Inflammatory macrophage treated with lipopolysaccharide for 1 hour (primary cell): ENCODE measurements at regions not wholly inside any gene's neighbourhood (a gene's known extent, or its start where the extent isn't known, plus 50 kb on each side); places are given as distances from the start of the nearest gene placed in this dataset.
A peak's percentile ranks its signal among the peaks of the same experiment; 100 is the strongest.

ENCODE experiments used
- DNase-seq, 2 donors: peaks; one replicate each; pipeline ENCODE4 v3.0.0-alpha.2; 2020 to 2022

GRCh38 chr6:84461461-84461860 is 234.0 kb upstream of the CEP162 start:
- DNase-seq = no peak

GRCh38 chr6:84460491-84460890 is 233.0 kb upstream of the CEP162 start:
- DNase-seq = no peak

- no peak for DNase-seq
These were observed 232.0 kb upstream of the CEP162 start for GRCh38 chr6:84459401-84459800.

- DNase-seq = no peak
These were observed 230.8 kb upstream of the CEP162 start for GRCh38 chr6:84458271-84458670.

- DNase-seq = no peak
These were observed 229.8 kb upstream of the CEP162 start for GRCh38 chr6:84457276-84457675.

- DNase-seq = no peak
These were observed 229.4 kb upstream of the CEP162 start for GRCh38 chr6:84456803-84457202.

GRCh38 chr6:84455511-84456029 is 228.1 kb upstream of the CEP162 start:
- no peak for DNase-seq

- no peak for DNase-seq
These were observed 226.1 kb upstream of the CEP162 start for GRCh38 chr6:84453499-84453898.

GRCh38 chr6:84450018-84450417 is 222.6 kb upstream of the CEP162 start:
- DNase-seq = no peak

GRCh38 chr6:84449220-84449619 is 221.8 kb upstream of the CEP162 start:
- DNase-seq = no peak

- DNase-seq = no peak
These were observed 220.9 kb upstream of the CEP162 start for GRCh38 chr6:84448331-84448730.

GRCh38 chr6:84447651-84448050 is 220.2 kb upstream of the CEP162 start:
- no peak for DNase-seq

- no peak for DNase-seq
These were observed 217.6 kb upstream of the CEP162 start for GRCh38 chr6:84445068-84445467.

- no peak for DNase-seq
These were observed 214.8 kb upstream of the CEP162 start for GRCh38 chr6:84442208-84442607.

GRCh38 chr6:84441456-84441855 is 214.0 kb upstream of the CEP162 start:
- no peak for DNase-seq

- no peak for DNase-seq
These were observed 207.1 kb upstream of the CEP162 start for GRCh38 chr6:84434550-84434949.

- no peak for DNase-seq
These were observed 205.2 kb upstream of the CEP162 start for GRCh38 chr6:84432619-84433018.

GRCh38 chr6:84428300-84428907 is 201.0 kb upstream of the CEP162 start:
- DNase-seq = peak; percentile 2 to 6

GRCh38 chr6:84425971-84426705 is 198.7 kb upstream of the CEP162 start:
- DNase-seq = no peak

GRCh38 chr6:84424956-84425355 is 197.5 kb upstream of the CEP162 start:
- no peak for DNase-seq

GRCh38 chr6:84422380-84422968 is 195.0 kb upstream of the CEP162 start:
- peak in 1 of 2 donors; percentile 3 for DNase-seq

GRCh38 chr6:84421031-84421430 is 193.6 kb upstream of the CEP162 start:
- no peak for DNase-seq

GRCh38 chr6:84417260-84417659 is 189.8 kb upstream of the CEP162 start:
- DNase-seq = no peak

GRCh38 chr6:84416043-84416657 is 188.7 kb upstream of the CEP162 start:
- DNase-seq = no peak
